A673 (cell line): ENCODE measurements at regions not wholly inside any gene's neighbourhood (a gene's known extent, or its start where the extent isn't known, plus 50 kb on each side); places are given as distances from the start of the nearest gene placed in this dataset.

ENCODE experiments used
- BruUV-seq: library from RNA; stranded (reverse); fragments of 400-500 nt; replicated peaks from 2 replicates; lab custom pipeline; 2021; lab: Mats Ljungman, UMichigan
- CTCF ChIA-PET: fragments of 300-600 bp; sonication (Branson Sonifier 250); formaldehyde crosslinking; loops from one replicate; lab custom pipeline; 2022; ENCODE audit warnings: antibody characterized with exemption; lab: Charles Lee
- POLR2A ChIA-PET: fragments of 300-600 bp; sonication (Branson Sonifier 250); formaldehyde crosslinking; loops from one replicate; lab custom pipeline; 2022; ENCODE audit warnings: antibody characterized with exemption; ENCODE audit not compliant: low non-redundant PET; lab: Charles Lee
- DNase-seq: peaks from one replicate; pipeline ENCODE4 v3.0.0-alpha.2; 2015; ENCODE audit warnings: low spot score
- H3K27ac ChIP-seq: fragments of 200-600 bp; sonication (generic); 2 replicates; pipeline ENCODE4 v1.5.1; 2016; ENCODE audit warnings: mixed run types, low read depth, mild to moderate bottlenecking, mixed read lengths, antibody characterized with exemption, low read length; ENCODE audit not compliant: poor library complexity, severe bottlenecking
- H3K27me3 ChIP-seq: fragments of 200-600 bp; sonication (generic); replicated peaks from 2 replicates; pipeline ENCODE4 v1.6.1; 2017; ENCODE audit warnings: mixed run types, low read depth, mild to moderate bottlenecking, mixed read lengths, antibody characterized with exemption, low read length; ENCODE audit not compliant: insufficient read depth, poor library complexity
- H3K36me3 ChIP-seq: fragments of 200-600 bp; sonication (generic); 2 replicates; pipeline ENCODE4 v1.6.1; 2016; ENCODE audit warnings: mixed run types, mild to moderate bottlenecking, mixed read lengths, antibody characterized with exemption, low read length; ENCODE audit not compliant: insufficient read depth, poor library complexity, severe bottlenecking
- H3K4me1 ChIP-seq: fragments of 200-600 bp; sonication (generic); 2 replicates; pipeline ENCODE4 v1.6.1; 2017; ENCODE audit warnings: mixed run types, mild to moderate bottlenecking, mixed read lengths, antibody characterized with exemption, low read length; ENCODE audit not compliant: insufficient read depth, poor library complexity, severe bottlenecking
- H3K4me3 ChIP-seq: fragments of 200-600 bp; sonication (generic); 2 replicates; pipeline ENCODE4 v1.5.1; 2016; ENCODE audit warnings: low read depth, mixed run types, mild to moderate bottlenecking, mixed read lengths, low read length; ENCODE audit not compliant: poor library complexity, severe bottlenecking
- H3K9me3 ChIP-seq: fragments of 200-600 bp; sonication (generic); 2 replicates; pipeline ENCODE4 v1.6.1; 2016; ENCODE audit warnings: mixed run types, low read depth, mild to moderate bottlenecking, mixed read lengths, antibody characterized with exemption, low read length; ENCODE audit not compliant: poor library complexity, severe bottlenecking
- CTCF ChIP-seq: fragments of 300-800, 200-600 bp; sonication (generic); conservative IDR thresholded peaks from 2 replicates; pipeline ENCODE4 v1.5.1; 2017; ENCODE audit warnings: low read depth, mild to moderate bottlenecking, antibody characterized with exemption, low read length, moderate library complexity, mixed read lengths
- EZH2 ChIP-seq: fragments of 200-600 bp; sonication (generic); IDR thresholded peaks from 2 replicates; pipeline ENCODE4 v1.6.1; 2017; ENCODE audit warnings: borderline replicate concordance, low read depth, mild to moderate bottlenecking, mixed read lengths, antibody characterized with exemption, low read length; ENCODE audit not compliant: poor library complexity, severe bottlenecking
- intact Hi-C: fragments of 100-400 bp; cut with micrococcal nuclease; formaldehyde crosslinking; loops from one replicate; pipeline ENCODE4 v1.10.0; 2022; ENCODE audit not compliant: unreplicated experiment

- no TSS peak for BruUV-seq
- POLR2A ChIA-PET, result no interaction called here
- DNase-seq, result peak; percentile 67
Measured at GRCh38 chr11:134466156-134466555, 54.1 kb upstream of the B3GAT1 start.

GRCh38 chr11:134464981-134465730 is 53.1 kb upstream of the B3GAT1 start:
- Histone ChIP-seq H3K9me3 (no peaks in the 10 kb centered on the region), H3K36me3 (no peaks in the 10 kb centered on the region), H3K27ac (no peak overlapping the region), H3K4me1 (peaks cover 5% of the 10 kb centered on the region), H3K4me3 (no peak overlapping the region), H3K27me3 (peaks cover 22% of the 10 kb centered on the region)
- CTCF ChIA-PET, result no interaction called here
- BruUV-seq, result no TSS peak
- TF ChIP-seq EZH2, result no peak
- TF ChIP-seq CTCF, result no peak
- intact Hi-C loops, result loop anchor here (5.0 kb wide), 1 partner anchor 53 kb away; the partner anchor contains the start of gene B3GAT1
- POLR2A ChIA-PET, result no interaction called here
- DNase-seq, result no peak

More at GRCh38 chr11:134466156-134466555, 54.1 kb upstream of the B3GAT1 start:
- peaks cover 31% of the 10 kb centered on the region for H3K27me3 ChIP-seq
- TF ChIP-seq EZH2 (no peak), CTCF (no peak)
- peak overlapping the region; percentile 19 for H3K4me3 ChIP-seq
- H3K4me1 ChIP-seq, result peaks cover 5% of the 10 kb centered on the region
- intact Hi-C loops, result loop anchor here (5.0 kb wide), 1 partner anchor 54 kb away; the partner anchor contains the start of gene B3GAT1
- CTCF ChIA-PET, result no interaction called here
- H3K36me3 ChIP-seq, result no peaks in the 10 kb centered on the region
- H3K27ac ChIP-seq, result no peak overlapping the region
- H3K9me3 ChIP-seq, result no peaks in the 10 kb centered on the region

GRCh38 chr11:134464196-134464595 is 52.2 kb upstream of the B3GAT1 start:
- H3K27ac ChIP-seq, result no peak overlapping the region
- BruUV-seq, result no TSS peak
- ChIA-PET CTCF (no interaction called here), POLR2A (no interaction called here)
- H3K4me3 ChIP-seq, result no peak overlapping the region
- H3K4me1 ChIP-seq, result peaks cover 5% of the 10 kb centered on the region
- no peaks in the 10 kb centered on the region for H3K36me3 ChIP-seq
- no peak for TF ChIP-seq CTCF
- H3K9me3 ChIP-seq, result no peaks in the 10 kb centered on the region
- H3K27me3 ChIP-seq, result peaks cover 22% of the 10 kb centered on the region
- intact Hi-C loops, result no loop called here
- DNase-seq, result no peak
